ENCODE measurements at regions not wholly inside any gene's neighbourhood (a gene's known extent, or its start where the extent isn't known, plus 50 kb on each side); places are given as distances from the start of the nearest gene placed in this dataset.

DNA sequence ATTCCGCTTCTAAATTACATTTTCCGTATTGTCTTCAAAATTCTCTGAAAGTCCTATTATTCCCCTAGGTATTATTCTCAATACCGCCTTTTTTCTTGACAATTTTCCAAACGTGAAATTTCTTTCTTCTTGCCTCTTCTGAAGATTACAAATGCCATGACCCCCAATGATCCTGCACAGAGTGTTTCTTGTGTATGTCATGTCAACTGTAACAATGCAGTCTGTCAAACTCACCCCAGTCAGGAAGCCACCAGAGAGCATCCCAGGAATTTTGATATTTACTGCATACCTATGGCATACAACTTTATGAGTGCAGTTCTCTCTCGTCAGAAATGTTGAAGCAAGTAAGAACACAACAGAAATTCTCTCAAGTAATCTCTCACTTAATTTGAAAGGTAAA lies 847.3 kb upstream of the CDH8 start:
- DNase-seq: no peak
- no peaks in the 10 kb centered on the region for H3K36me3 Mint-ChIP-seq (ENCODE audit: low read depth)
- H3K27me3 Mint-ChIP-seq (ENCODE audit: low read depth): no peaks in the 10 kb centered on the region
- no peak overlapping the region for H3K27ac Mint-ChIP-seq
- H3K4me3 Mint-ChIP-seq: no peak overlapping the region
- peaks cover 20% of the 10 kb centered on the region for H3K9me3 Mint-ChIP-seq
- CTCF ChIA-PET: no interaction called here
- no peaks in the 10 kb centered on the region for H3K4me1 Mint-ChIP-seq (ENCODE audit: low read depth)
- intact Hi-C loops (cut with micrococcal nuclease): no loop called here

DNA sequence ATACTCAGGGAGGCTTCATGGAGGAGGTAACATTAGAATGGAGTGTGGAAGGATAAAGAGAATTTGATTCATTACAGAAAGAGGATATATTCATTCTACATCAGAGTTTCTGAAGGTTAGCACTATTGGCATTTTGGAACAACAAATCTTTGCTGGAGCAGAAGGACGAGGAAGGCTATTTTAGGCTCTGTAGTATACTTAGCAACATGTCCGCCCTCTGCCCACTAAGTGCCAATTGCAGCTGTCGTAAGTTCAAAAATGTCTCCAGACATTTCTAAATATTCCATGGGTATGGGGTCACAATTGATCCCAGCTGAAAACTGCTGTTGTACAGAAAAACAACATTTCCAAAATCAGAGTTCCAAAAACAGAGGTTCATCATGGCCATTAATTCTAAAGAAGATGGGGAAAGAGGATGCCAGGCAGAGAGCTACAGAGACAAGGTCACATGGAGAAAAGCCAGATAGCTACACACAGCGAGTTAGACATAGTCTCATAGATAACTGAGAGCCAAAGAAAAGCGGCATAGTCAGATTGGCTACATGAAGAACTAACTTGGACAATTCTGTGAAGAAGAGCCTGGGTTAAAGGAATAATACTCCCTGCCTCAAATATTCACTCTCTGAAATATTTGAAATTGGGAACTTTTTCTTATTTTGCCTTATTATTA lies 846.4 kb upstream of the CDH8 start:
- Mint-ChIP-seq H3K36me3 (ENCODE audit: low read depth) (no peaks in the 10 kb centered on the region), H3K9me3 (peaks cover 18% of the 10 kb centered on the region), H3K27ac (no peak overlapping the region), H3K4me1 (ENCODE audit: low read depth) (no peaks in the 10 kb centered on the region), H3K4me3 (no peak overlapping the region), H3K27me3 (ENCODE audit: low read depth) (no peaks in the 10 kb centered on the region)
- DNase-seq: no peak
- intact Hi-C loops (cut with micrococcal nuclease): no loop called here
- CTCF ChIA-PET: no interaction called here

DNA sequence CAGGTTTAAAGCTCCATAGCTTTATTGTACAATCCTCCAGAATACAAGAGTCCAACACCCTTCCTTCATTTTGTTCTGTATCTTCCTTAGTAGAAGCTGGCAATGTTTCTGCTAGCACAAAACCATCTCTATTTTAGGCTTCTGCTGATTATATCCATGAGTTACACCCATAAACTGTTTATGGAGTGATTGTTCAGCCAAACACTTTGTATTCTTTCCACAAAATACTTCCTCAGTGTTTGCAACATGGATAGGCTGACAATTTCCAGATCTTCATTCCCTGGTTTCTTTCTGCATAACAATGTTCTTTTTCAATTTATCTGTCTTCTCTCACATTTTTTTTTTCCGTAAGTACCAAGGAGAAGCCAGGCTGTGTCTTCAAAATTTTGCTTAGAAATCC lies 839.9 kb upstream of the CDH8 start:
- Mint-ChIP-seq H3K27me3 (ENCODE audit: low read depth) (no peaks in the 10 kb centered on the region), H3K4me3 (no peak overlapping the region), H3K4me1 (ENCODE audit: low read depth) (no peaks in the 10 kb centered on the region), H3K36me3 (ENCODE audit: low read depth) (no peaks in the 10 kb centered on the region), H3K9me3 (peaks cover 13% of the 10 kb centered on the region), H3K27ac (no peak overlapping the region)
- no peak for DNase-seq
- CTCF ChIA-PET: no interaction called here
- intact Hi-C loops (cut with micrococcal nuclease): no loop called here

DNA sequence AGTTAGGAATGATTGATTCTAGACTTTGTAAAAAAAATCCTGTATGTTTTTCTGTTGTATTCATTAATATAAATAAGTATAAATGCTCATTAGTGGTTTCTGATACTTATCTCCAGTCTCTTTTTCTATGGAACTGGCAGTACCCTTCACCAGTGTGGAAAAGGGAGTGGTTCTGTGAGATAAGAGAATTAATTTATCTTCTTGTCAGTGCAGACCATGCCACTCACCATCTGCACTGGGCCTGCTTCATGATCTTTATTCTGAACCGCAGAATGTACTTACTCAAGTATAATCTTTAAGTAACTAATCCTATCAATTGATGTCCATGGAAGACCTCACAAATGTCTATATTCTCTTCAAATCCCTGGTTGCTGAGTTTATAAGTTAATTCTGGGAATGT lies 836.1 kb upstream of the CDH8 start:
- Mint-ChIP-seq H3K4me3 (no peak overlapping the region), H3K9me3 (peaks cover 10% of the 10 kb centered on the region), H3K27ac (no peak overlapping the region), H3K27me3 (ENCODE audit: low read depth) (no peaks in the 10 kb centered on the region), H3K4me1 (ENCODE audit: low read depth) (no peaks in the 10 kb centered on the region), H3K36me3 (ENCODE audit: low read depth) (no peaks in the 10 kb centered on the region)
- intact Hi-C loops (cut with micrococcal nuclease): no loop called here
- no peak for DNase-seq
- CTCF ChIA-PET: no interaction called here

DNA sequence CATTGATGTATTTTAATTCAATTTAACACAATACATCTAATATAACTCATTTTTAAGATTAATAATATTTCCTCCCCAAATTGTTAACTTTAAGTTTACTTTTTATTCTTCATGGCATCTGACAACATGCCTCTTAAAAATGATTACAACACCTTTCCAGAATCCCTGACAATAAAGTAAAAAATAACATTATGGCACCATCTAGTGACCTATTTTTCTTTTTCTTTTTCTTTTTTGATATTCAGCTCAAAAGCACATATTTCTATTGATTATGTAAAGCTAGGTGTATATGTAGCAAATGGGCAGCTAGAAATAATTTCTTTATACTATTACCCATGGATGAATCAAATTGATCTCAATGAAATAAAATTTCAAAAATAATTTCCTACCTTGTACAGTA lies 834.3 kb upstream of the CDH8 start:
- intact Hi-C loops (cut with micrococcal nuclease): no loop called here
- DNase-seq: no peak
- Mint-ChIP-seq H3K27ac (no peak overlapping the region), H3K4me3 (no peak overlapping the region), H3K9me3 (peaks cover 5% of the 10 kb centered on the region), H3K36me3 (ENCODE audit: low read depth) (no peaks in the 10 kb centered on the region), H3K27me3 (ENCODE audit: low read depth) (no peaks in the 10 kb centered on the region), H3K4me1 (ENCODE audit: low read depth) (no peaks in the 10 kb centered on the region)
- CTCF ChIA-PET: no interaction called here

- intact Hi-C loops (cut with micrococcal nuclease): no loop called here
- Mint-ChIP-seq H3K27ac (no peak overlapping the region), H3K4me3 (no peak overlapping the region), H3K27me3 (ENCODE audit: low read depth) (no peaks in the 10 kb centered on the region), H3K4me1 (ENCODE audit: low read depth) (no peaks in the 10 kb centered on the region), H3K36me3 (ENCODE audit: low read depth) (no peaks in the 10 kb centered on the region), H3K9me3 (peaks cover 5% of the 10 kb centered on the region)
- CTCF ChIA-PET: no interaction called here
- no peak for DNase-seq
These were observed 833.6 kb upstream of the CDH8 start for GRCh38 chr16:62869837-62870236.

GRCh38 chr16:62863139-62863538 lies 826.9 kb upstream of the CDH8 start:
- DNase-seq: no peak
- CTCF ChIA-PET: no interaction called here
- H3K36me3 Mint-ChIP-seq (ENCODE audit: low read depth): no peaks in the 10 kb centered on the region
- H3K27me3 Mint-ChIP-seq (ENCODE audit: low read depth): no peaks in the 10 kb centered on the region
- intact Hi-C loops (cut with micrococcal nuclease): no loop called here
- H3K4me1 Mint-ChIP-seq (ENCODE audit: low read depth): no peaks in the 10 kb centered on the region
- no peak overlapping the region for H3K4me3 Mint-ChIP-seq
- H3K9me3 Mint-ChIP-seq: peaks cover 6% of the 10 kb centered on the region
- no peak overlapping the region for H3K27ac Mint-ChIP-seq

- H3K36me3 Mint-ChIP-seq (ENCODE audit: low read depth): no peaks in the 10 kb centered on the region
- intact Hi-C loops (cut with micrococcal nuclease): no loop called here
- H3K4me3 Mint-ChIP-seq: no peak overlapping the region
These were observed 817.6 kb upstream of the CDH8 start for GRCh38 chr16:62853887-62854286.

GRCh38 chr16:62846399-62847057 lies 810.3 kb upstream of the CDH8 start:
- no peak for DNase-seq
- Mint-ChIP-seq H3K9me3 (peaks cover 8% of the 10 kb centered on the region), H3K36me3 (ENCODE audit: low read depth) (no peaks in the 10 kb centered on the region), H3K4me1 (ENCODE audit: low read depth) (no peaks in the 10 kb centered on the region), H3K27me3 (ENCODE audit: low read depth) (no peaks in the 10 kb centered on the region), H3K4me3 (no peak overlapping the region), H3K27ac (no peak overlapping the region)
- CTCF ChIA-PET: no interaction called here
- intact Hi-C loops (cut with micrococcal nuclease): no loop called here

More at GRCh38 chr16:62853887-62854286, 817.6 kb upstream of the CDH8 start:
- no peak overlapping the region for H3K27ac Mint-ChIP-seq
- H3K9me3 Mint-ChIP-seq: peaks cover 7% of the 10 kb centered on the region
- DNase-seq: no peak
- CTCF ChIA-PET: no interaction called here
- H3K27me3 Mint-ChIP-seq (ENCODE audit: low read depth): no peaks in the 10 kb centered on the region
- no peaks in the 10 kb centered on the region for H3K4me1 Mint-ChIP-seq (ENCODE audit: low read depth)

GRCh38 chr16:62832214-62832613 lies 796.0 kb upstream of the CDH8 start:
- peaks cover 3% of the 10 kb centered on the region for H3K9me3 Mint-ChIP-seq
- H3K36me3 Mint-ChIP-seq (ENCODE audit: low read depth): no peaks in the 10 kb centered on the region
- H3K27me3 Mint-ChIP-seq (ENCODE audit: low read depth): no peaks in the 10 kb centered on the region
- CTCF ChIA-PET: no interaction called here
- H3K27ac Mint-ChIP-seq: no peak overlapping the region
- no peak for DNase-seq
- no peaks in the 10 kb centered on the region for H3K4me1 Mint-ChIP-seq (ENCODE audit: low read depth)
- no peak overlapping the region for H3K4me3 Mint-ChIP-seq
- intact Hi-C loops (cut with micrococcal nuclease): no loop called here

- no peaks in the 10 kb centered on the region for H3K27me3 Mint-ChIP-seq (ENCODE audit: low read depth)
- no peak overlapping the region for H3K4me3 Mint-ChIP-seq
- no peaks in the 10 kb centered on the region for H3K4me1 Mint-ChIP-seq (ENCODE audit: low read depth)
- CTCF ChIA-PET: interaction anchor here (0.6 kb wide), 1 partner anchor 42 kb away, joined by 3 read pairs; no protein-coding TSS in a partner anchor
- no peaks in the 10 kb centered on the region for H3K36me3 Mint-ChIP-seq (ENCODE audit: low read depth)
- intact Hi-C loops (cut with micrococcal nuclease): no loop called here
- DNase-seq: no peak
- no peak overlapping the region for H3K27ac Mint-ChIP-seq
- H3K9me3 Mint-ChIP-seq: peaks cover 2% of the 10 kb centered on the region
These were observed 795.1 kb upstream of the CDH8 start for GRCh38 chr16:62831235-62831850.

DNA sequence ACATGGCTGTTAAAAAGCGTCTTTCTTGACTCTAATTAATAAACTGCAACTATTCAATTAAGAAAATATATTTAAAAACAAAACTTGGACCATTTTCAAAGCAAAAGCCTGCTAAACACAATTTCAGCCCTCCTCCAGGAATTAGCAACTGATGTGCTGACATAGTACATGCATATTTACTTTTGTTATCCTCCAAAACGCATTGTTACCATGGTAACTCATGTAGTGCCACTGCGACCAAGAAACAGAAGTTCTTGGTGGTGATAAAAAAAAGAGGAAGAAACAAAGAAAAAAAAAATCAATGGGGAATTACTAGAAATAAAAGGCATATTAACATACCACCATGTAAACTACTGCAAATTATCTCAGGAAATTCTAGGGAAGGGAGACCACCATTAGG lies 793.4 kb upstream of the CDH8 start:
- no peak overlapping the region for H3K4me3 Mint-ChIP-seq
- CTCF ChIA-PET: no interaction called here

DNA sequence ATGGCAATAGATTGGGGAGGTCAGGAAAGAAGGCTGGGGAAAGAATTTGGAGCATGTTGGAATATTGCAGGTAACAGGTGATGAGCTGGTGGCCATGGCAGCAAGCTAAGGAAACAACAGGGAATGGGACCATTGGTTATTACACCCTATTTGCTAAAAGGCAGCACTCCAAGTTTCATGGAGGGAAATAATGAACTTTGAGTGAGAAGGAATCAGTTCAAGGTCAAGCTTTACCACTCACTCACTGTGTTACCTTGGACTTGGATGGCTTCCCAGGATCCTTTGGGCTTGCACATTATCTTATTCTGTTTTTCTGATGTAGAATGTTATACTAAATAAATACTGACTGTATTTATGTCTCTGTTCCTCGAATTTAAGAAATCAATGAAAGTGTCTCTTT lies 792.8 kb upstream of the CDH8 start:
- Mint-ChIP-seq H3K4me1 (ENCODE audit: low read depth) (no peaks in the 10 kb centered on the region), H3K4me3 (no peak overlapping the region), H3K27me3 (ENCODE audit: low read depth) (no peaks in the 10 kb centered on the region), H3K36me3 (ENCODE audit: low read depth) (no peaks in the 10 kb centered on the region), H3K9me3 (peaks cover 5% of the 10 kb centered on the region), H3K27ac (no peak overlapping the region)
- DNase-seq: no peak
- CTCF ChIA-PET: no interaction called here
- intact Hi-C loops (cut with micrococcal nuclease): no loop called here

More for the DNA sequence above, 793.4 kb upstream of the CDH8 start:
- Mint-ChIP-seq H3K9me3 (peaks cover 2% of the 10 kb centered on the region), H3K27me3 (ENCODE audit: low read depth) (no peaks in the 10 kb centered on the region), H3K27ac (no peak overlapping the region), H3K36me3 (ENCODE audit: low read depth) (no peaks in the 10 kb centered on the region), H3K4me1 (ENCODE audit: low read depth) (no peaks in the 10 kb centered on the region)
- intact Hi-C loops (cut with micrococcal nuclease): no loop called here
- no peak for DNase-seq
